ENCODE measurements at regions not wholly inside any gene's neighbourhood (a gene's known extent, or its start where the extent isn't known, plus 50 kb on each side); places are given as distances from the start of the nearest gene placed in this dataset.
"Not testable (repeated sequence)": the region's sequence is repeated elsewhere in the genome, so short reads cannot be mapped to it uniquely, and the experiment has no call there.

DNA sequence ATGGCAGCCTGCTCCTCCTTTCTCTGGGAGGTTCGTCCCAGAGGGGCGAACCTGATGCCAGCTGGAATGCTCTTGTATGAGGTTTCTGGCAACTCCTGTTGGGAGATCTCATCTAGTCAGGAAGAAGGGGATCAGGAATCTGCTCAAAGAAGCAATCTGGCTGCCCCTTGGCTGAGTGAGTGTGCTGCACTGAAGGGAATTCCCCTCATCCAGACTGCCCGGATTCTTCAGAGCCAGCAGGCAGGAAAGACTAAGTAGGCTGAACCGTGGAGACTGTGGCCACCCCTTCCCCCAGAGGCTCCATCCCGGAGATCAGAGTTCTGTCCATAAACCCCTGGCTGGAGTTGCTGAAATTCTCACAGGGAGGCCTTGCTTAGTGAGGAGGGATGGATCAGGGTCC, 476.0 kb downstream of the CSNK1G3 start:
- no peak for DNase-seq

GRCh38 chr5:123976379-123977033, 464.5 kb downstream of the CSNK1G3 start:
- DNase-seq: no peak

- DNase-seq: not testable (repeated sequence)
These were observed 463.5 kb downstream of the CSNK1G3 start for GRCh38 chr5:123975521-123975920.

DNA sequence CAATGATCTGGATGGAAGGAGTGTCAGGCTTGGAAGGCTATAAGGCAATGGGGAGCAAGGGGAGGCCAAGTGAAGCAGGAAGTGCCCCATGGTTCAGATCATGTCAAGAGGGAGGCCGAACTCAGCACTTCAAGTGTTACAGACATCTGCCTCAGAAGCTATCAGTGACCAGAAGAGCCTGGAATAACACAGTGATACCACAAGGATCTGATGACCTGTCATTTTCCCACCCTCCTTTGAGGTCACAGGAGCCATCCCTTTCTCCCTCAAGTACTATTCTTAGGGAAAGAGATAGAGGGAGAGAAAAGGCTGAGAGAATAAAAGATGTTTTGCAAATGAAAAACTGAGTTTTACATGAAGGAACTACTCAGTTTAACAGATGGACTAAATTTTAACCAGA, 454.8 kb downstream of the CSNK1G3 start:
- DNase-seq: no peak

DNA sequence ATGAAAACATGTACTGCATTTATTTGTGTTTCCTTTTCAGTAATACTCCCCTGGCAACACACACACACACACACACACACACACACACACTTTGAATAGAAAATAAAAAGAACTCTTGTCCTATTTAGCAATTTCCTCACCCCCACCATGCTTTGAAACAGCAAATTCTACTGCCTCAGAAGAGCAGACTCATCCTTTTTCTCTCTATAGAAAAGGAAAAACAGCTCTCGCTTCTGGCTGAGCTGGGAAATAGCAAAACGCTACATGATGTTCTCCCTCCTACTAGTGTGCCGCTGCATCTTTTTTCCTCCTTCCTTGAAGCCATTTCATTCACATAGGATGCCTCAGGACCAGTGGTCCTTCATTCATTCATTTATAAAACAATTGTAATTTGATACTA, 453.6 kb downstream of the CSNK1G3 start:
- no peak for DNase-seq

- no peak for DNase-seq
These were observed 452.9 kb downstream of the CSNK1G3 start for GRCh38 chr5:123964884-123965283.

GRCh38 chr5:123960526-123960925, 448.5 kb downstream of the CSNK1G3 start:
- DNase-seq: no peak

DNA sequence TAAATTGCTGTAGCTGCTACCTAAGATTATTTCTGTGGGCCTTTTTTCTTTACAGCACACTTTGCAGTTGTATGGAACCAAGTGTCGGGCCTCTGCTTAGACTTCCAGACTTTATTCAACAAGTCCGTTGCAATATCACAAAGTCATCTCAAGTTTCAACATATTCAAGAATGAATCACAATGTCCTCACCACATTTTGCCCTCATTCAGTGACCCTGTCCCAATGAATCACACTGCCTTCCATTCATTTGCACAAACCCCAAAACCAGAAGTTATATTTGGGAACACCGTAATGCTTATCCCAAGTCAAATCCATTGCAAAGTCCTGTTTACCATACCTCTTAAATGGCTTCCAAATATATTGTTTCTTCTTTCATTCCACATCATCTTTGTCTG, 439.6 kb downstream of the CSNK1G3 start:
- DNase-seq: no peak

DNA sequence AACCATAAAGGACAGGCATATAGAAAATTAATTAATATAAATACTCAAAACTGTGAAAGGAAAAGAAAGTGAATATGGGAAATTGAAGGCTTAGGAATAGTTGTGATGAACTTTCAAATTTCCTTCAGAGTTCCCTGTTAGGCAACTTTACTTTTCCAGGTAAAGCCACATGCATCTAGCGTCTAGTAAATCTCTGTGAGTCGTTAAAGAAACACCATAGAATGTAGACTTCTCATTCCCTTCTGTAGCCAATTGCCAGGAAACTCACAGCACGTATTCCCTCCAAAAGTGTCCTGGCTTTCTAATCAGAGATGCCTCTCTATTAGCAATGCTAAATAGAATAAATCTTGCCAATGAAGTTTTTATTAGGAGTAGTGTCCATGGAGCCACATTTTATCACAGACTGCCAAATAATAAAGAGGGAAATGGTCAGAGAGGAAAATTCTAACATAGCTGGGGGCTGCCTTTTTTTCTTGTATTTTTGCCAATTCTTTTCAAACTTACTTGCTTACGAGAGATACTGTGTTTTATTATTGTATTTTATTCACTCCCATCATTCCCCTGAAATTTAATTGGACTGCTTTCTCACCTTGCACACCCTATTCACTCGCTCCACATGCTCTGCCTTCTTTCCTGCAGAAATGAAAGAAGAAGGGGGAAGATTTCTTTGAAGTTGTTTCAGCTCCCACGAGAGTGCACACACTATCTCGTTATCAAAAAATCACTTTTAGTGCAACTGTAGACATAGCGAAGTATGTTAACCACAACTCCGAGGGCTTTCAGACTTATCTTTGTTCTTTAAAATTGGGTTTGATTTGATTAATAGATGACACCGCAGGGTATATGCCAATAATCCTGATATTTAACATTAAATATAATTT, 439.0 kb downstream of the CSNK1G3 start:
- DNase-seq: no peak

GRCh38 chr5:123949807-123950340, 437.9 kb downstream of the CSNK1G3 start:
- DNase-seq: no peak

DNA sequence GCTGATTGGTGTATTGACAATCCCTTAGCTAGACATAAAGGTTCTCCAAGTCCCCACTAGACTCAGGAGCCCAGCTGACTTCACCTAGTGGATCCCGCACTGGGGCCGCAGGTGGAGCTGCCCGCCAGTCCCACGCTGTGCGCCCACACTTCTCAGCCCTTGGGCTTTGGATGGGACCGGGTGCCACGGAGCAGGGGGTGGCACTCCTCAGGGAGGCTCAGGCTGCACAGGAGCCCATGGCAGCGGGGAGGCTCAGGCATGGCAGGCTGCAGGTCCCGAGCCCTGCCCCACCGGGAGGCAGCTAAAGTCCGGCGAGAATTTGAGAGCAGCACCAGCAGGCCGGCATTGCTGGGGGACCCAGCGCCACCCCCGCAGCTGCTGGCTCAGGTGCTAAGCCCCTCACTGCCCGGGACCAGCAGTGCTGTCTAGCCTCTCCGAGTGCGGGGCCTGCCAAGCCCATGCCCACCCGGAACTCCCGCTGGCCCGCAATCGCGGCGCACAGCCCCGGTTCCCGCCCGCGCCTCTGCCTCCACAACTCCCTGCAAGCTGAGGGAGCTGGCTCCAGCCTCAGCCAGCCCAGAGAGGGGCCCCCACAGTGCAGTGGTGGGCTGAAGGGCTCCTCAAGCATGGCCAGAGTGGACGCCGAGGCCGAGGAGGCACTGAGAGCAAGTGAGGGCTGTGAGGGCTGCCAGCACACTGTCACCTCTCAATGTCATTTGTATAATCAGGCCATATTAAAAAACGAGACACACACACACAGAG, 437.2 kb downstream of the CSNK1G3 start:
- no peak for DNase-seq

DNA sequence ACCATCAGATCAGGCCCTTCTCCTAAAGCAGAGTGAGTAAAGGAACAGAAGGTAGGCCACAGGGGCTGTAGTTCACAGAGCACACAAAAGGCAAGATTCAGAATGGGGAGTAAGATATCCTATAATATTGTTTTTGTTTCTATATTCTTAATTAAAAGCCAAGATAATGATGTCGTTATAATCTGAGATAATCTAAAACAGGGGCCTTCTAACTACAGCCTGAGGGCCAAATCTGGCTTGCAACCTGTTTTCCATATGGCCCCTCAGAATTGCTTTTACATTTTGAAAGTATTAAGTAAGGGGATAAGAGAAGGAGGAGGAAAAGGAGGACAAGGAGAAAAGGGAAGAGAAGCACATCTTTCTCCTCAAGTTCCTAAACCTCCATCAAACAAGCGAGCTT, 435.8 kb downstream of the CSNK1G3 start:
- DNase-seq: no peak

DNA sequence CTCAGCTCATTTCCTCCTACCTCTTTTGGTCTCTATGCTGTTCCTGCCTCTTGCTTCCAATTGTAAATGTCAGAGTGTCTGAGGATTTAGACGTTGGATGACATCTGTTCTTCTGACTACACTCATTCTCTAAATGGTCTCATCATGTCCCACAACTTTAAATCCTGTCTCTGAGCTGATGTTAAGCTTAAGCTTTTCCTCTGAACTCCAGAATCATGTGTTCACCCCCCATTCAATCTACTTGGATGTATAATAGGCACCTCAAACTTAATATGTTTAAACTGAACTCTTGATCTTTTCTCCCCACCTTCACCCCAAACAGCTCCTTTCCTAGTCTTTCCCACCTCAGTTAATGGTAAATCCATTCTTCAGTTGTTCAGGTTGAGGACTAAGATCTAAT, 433.6 kb downstream of the CSNK1G3 start:
- no peak for DNase-seq

- no peak for DNase-seq
These were observed 431.2 kb downstream of the CSNK1G3 start for GRCh38 chr5:123943151-123943550.

DNA sequence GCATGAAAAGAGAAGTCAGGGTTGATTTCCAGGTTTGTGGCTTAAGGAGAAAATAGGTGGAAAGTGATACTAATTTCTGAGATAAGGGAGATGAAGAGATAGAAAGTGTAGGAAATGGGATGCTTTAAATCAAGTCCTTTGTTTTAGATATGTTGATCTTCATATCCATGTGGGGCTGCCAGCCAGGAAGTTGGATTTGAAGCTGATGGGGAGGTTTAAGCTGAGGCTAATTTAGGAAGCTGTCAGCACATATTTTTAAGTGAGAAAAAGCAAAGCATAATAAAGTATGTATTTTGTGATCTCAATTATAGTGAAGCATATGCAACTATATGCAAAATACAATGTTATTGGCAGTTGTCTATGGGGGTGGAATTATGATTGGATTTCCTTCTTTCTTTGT, 428.4 kb downstream of the CSNK1G3 start:
- DNase-seq: no peak

- DNase-seq: peak; percentile 26 to 52
These were observed 425.3 kb downstream of the CSNK1G3 start for GRCh38 chr5:123937230-123937629.

DNA sequence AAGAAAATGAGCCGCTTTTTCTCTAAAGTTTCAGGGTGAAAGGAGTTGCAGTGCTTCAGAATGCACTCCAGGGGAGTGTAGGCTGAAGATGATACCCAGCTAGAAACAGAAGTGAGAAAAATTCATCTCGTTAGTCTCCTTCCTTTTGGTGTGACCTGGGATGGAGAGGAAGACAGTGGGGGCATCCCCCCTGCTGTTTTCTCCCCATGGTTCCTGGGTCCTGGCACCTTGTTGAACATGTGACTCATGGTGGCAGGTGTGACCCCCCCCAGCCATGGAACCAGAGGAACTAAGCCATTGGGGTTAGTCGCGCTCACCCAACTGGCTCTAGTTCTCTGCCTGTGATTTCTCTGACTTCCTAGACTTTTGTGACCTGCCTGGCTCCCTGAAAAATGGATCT, 424.6 kb downstream of the CSNK1G3 start:
- DNase-seq: no peak

DNA sequence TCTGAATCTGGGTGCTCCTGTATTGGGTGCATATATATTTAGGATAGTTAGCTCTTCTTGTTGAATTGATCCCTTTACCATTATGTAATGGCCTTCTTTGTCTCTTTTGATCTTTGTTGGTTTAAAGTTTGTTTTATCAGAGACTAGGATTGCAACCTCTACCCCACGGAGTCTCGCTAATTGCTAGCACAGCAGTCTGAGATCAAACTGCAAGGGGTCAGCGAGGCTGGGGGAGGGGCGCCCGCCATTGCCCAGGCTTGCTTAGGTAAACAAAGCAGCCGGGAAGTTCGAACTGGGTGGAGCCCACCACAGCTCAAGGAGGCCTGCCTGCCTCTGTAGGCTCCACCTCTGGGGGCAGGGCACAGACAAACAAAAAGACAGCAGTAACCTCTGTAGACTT, 421.8 kb downstream of the CSNK1G3 start:
- DNase-seq: not testable (repeated sequence)

GRCh38 chr5:123929055-123929474, 417.1 kb downstream of the CSNK1G3 start:
- no peak for DNase-seq

DNA sequence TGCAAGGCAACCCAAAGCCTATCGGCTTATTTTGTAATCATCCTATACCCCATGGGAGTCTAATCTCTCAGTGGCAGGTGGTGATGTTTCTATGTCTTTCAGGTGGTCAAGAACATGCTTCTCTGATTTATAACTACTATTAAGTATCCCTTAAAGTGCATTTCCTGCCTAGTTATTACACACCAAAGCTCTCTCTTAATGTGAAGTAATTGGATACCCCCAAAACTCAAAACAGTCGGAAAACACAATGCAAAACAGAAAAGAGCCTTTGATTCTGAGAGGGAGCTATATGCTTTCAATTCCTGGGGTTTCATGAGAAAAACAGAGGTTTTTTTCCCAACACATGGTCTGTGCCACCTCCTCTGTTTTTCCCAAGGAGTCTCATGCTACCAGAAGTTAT, 416.4 kb downstream of the CSNK1G3 start:
- no peak for DNase-seq

GRCh38 chr5:123921193-123921592, 409.2 kb downstream of the CSNK1G3 start:
- no peak for DNase-seq

- no peak for DNase-seq
These were observed 404.6 kb downstream of the CSNK1G3 start for GRCh38 chr5:123916345-123917121.

Data from inflammatory macrophage (primary cell).